ENCODE measurements at regions not wholly inside any gene's neighbourhood (a gene's known extent, or its start where the extent isn't known, plus 50 kb on each side); places are given as distances from the start of the nearest gene placed in this dataset.

DNA sequence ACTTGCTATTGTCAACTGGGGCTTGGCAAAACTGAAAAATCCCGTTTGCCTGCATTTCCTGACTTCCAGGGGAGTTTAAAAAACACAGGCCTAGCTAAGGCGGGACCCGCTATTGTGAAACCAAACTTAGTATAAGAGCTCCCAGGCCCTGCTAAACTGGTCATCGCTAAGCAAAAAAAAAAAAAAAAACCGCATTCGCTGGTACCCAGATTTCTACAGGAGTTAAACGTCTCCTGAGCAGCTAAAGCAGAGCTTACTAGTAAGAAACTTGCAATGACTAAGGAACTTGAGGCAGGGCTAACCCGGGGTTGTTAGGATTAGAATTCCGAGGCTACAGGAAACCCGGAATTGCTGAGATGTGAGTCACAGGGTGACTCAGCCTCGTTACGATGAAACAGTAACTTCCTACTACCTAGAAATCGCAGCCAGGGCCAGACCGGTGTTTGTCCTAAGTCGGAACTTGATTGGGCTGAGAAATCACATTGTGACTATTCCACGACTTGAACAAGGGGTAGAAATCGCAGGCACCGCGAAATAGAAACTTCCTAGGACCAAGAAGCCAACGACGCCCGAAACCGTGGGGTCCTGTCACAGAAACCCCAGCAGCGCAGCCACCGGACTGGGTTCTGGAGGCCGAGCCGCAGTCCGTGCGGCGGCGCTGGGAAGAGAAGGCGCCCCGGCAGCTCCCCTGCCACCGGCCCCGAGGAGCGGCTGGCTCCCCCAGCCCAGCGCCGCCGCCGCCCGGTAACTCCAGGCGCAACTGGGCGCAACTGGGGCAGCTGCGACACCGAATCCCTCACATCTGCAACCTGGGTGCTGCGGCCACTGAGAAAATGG, 89.4 kb downstream of the ANXA2R start (continued):
- TF ChIP-seq ZNF331 (CRISPR knock-in tag; IDR thresholded peaks at IDR 0.05; ENCODE audit: low read depth) = no peak

DNA sequence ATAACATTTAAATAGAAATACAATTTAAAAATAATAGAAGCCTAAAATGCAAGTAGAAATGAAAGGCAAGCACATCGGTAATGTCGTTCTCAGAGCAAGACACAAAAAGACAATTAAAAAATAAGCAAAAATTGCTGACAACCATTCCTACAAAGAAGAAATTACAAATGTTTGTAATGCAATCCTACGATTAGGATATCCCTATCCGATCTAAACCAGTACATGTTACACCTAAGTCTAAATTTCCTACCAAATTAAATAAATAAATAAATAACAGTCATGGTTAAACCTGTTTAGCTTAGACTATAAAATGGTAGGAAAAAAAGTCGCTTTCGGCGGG, 90.0 kb downstream of the ANXA2R start:
- Mint-ChIP-seq H3K4me1 (peaks cover 15% of the 10 kb centered on the region), H3K27ac (no peak overlapping the region), H3K36me3 (ENCODE audit: low read depth) (peaks cover 27% of the 10 kb centered on the region), H3K9me3 (peaks cover 35% of the 10 kb centered on the region), H3K4me3 (no peak overlapping the region), H3K27me3 (ENCODE audit: insufficient read depth, low read depth, poor library complexity) (peaks cover 23% of the 10 kb centered on the region)
- Histone ChIP-seq H3F3A (replicated peaks; ENCODE audit: low read depth) (peaks cover 14% of the 10 kb centered on the region), H3K4me1 (ENCODE audit: insufficient read depth) (peaks cover 14% of the 10 kb centered on the region), H3K4me2 (peak overlapping the region; percentile 64), H3K27me3 (ENCODE audit: insufficient read depth) (peaks cover 17% of the 10 kb centered on the region), H3K4me3 (peak overlapping the region; percentile 46), H2AFZ (no peak overlapping the region; the same call in 1 of the 2 replicates), H3K79me2 (replicated peaks; ENCODE audit: insufficient read depth) (no peaks in the 10 kb centered on the region), H3K27ac (ENCODE audit: low read depth) (peak overlapping the region; percentile 89), H3K36me3 (ENCODE audit: insufficient read depth) (no peaks in the 10 kb centered on the region), H4K20me1 (replicated peaks; ENCODE audit: insufficient read depth) (no peaks in the 10 kb centered on the region), H3K9me2 (ENCODE audit: insufficient read depth) (no peaks in the 10 kb centered on the region)
- DNase-seq (ENCODE audit: low spot score) (no peak), ATAC-seq (no peak)
- TF ChIP-seq STAT1 (IDR thresholded peaks at IDR 0.05; ENCODE audit: unreplicated experiment) (no peak), EZH2phosphoT487 (IDR thresholded peaks at IDR 0.05; ENCODE audit: unreplicated experiment) (no peak), REST (IDR thresholded peaks at IDR 0.05; ENCODE audit: unreplicated experiment) (no peak), EZH2 (IDR thresholded peaks at IDR 0.05; ENCODE audit: low read depth, unreplicated experiment) (no peak), ZNF331 (CRISPR knock-in tag; IDR thresholded peaks at IDR 0.05; ENCODE audit: low read depth) (no peak), ZNF114 (CRISPR knock-in tag; IDR thresholded peaks at IDR 0.05) (no peak), JUNB (IDR thresholded peaks at IDR 0.05; ENCODE audit: unreplicated experiment) (no peak), POLR2AphosphoS5 (IDR thresholded peaks at IDR 0.05; ENCODE audit: low read depth) (no peak), NANOG (IDR thresholded peaks at IDR 0.05; ENCODE audit: borderline replicate concordance) (no peak), CREB1 (CRISPR knock-in tag; IDR thresholded peaks at IDR 0.05; ENCODE audit: low read depth) (no peak), ZNF462 (CRISPR knock-in tag; IDR thresholded peaks at IDR 0.05) (no peak)
- TF ChIP-seq, protein P1, sequence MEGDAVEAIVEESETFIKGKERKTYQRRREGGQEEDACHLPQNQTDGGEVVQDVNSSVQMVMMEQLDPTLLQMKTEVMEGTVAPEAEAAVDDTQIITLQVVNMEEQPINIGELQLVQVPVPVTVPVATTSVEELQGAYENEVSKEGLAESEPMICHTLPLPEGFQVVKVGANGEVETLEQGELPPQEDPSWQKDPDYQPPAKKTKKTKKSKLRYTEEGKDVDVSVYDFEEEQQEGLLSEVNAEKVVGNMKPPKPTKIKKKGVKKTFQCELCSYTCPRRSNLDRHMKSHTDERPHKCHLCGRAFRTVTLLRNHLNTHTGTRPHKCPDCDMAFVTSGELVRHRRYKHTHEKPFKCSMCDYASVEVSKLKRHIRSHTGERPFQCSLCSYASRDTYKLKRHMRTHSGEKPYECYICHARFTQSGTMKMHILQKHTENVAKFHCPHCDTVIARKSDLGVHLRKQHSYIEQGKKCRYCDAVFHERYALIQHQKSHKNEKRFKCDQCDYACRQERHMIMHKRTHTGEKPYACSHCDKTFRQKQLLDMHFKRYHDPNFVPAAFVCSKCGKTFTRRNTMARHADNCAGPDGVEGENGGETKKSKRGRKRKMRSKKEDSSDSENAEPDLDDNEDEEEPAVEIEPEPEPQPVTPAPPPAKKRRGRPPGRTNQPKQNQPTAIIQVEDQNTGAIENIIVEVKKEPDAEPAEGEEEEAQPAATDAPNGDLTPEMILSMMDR (conservative IDR thresholded peaks at IDR 0.05; ENCODE audit: low read depth in 2 of 2) = no peak

Data from GM23338 (cell line).